Activated CD4-positive, alpha-beta T cell treated with anti-CD3 and anti-CD28 coated beads for 4 hours (primary cell): ENCODE measurements at regions not wholly inside any gene's neighbourhood (a gene's known extent, or its start where the extent isn't known, plus 50 kb on each side); places are given as distances from the start of the nearest gene placed in this dataset.
"Not testable (repeated sequence)": the region's sequence is repeated elsewhere in the genome, so short reads cannot be mapped to it uniquely, and the experiment has no call there.

ENCODE experiments used
- DNase-seq, 2 donors: peaks; one replicate each; pipeline ENCODE4 v3.0.0-alpha.2; 2020

DNA sequence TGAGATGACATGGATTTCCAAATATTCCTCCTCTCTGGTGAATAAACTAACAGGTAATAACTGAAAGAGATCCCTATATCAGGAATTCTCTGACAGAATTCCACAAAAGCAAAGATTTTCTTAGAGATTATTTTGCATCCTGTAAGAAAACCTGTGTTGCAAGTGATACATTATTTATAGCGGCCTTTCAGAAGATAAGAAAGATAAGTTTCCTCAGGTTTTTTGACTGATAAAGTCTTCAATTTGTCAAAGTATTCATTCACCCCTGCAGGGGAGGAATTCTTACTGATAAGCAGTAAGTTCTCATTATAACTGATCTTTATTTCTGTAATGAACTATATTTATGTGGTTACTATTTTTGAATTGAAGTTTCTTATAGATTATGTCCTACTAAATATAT, 554.0 kb downstream of the ARL4A start:
- DNase-seq, result no peak

DNA sequence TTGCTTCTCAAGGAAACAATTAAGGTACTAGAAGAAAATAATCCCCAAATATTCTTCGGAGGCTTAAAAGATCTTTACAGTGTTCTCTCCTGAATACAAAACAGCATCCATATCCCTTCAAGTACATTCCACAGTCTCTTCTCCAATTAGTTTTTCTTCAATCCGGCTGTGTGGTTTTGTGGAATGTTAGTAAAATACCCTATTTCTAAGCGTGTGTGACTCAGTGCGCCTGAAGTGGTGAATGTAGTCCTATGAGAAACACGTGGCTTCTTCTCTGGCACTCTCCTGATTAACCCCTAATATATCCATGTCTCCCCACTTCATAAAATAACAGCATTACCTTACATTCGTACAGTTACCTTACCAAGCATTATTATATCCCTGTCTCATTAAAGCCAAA, 570.2 kb downstream of the ARL4A start:
- no peak for DNase-seq

DNA sequence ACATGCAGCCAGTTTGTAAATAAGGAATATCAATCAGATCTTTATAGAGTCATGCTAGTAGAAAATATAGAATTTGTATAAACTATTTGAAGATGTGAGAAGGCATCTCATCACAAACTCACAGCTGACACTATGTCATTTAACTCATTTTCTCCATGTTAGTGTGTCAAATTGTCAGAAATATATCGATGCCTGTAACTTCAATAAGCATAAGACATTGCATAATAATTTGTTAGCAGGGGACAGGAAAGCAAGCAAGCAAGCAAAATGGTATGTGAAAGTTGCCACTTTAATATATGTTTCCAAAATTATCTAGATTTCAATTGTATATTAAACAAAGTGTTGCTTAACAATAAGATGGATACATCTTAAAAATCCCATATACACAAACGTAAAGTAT, 571.0 kb downstream of the ARL4A start:
- no peak for DNase-seq

DNA sequence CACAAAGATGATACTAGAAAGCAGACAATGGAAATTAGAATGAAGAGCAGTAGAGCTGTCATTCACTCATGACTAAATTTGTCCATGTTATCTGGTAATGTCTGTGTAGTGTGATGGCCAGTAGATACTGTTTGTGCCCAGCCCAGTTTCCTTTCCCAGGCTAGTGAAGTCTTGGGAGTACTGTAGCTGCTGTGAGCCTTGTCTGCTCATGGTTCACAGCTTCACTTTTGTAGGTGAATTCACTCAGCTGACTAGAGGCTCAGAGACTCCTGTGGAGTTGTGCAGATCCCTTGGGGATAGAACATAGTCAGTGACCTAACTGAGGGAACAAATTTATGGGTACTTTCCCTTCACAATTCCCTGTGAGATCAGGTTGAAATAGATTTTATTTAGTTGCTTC, 572.5 kb downstream of the ARL4A start:
- DNase-seq, result no peak

DNA sequence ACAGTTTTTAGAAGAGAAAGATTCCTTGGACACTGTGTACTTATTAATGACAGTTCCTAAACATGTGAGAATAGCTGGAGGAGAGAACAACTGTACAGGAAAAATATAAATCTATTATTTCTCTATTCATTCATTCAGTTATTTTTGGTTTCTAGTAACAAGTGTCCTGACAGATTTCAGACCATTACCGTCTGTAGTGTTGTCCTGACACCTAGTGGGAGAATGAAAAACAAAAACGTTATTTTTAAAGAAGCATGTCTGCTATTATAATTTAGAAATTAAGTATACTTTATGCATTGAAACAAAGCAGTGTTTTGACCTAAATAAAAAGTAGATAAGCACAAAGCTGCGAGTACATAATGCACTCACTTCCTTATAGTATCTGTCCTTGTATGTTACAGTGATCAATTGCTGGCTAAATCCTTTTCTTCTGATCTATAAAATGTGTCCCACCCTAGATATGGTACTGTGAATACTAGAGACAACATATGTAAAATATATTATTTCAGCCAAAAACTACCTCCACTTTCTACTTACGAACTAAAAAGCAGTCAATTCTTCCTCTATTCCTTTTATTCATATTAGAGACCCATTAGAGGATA, 575.6 kb downstream of the ARL4A start:
- peak in 1 of 2 donors; percentile 1 for DNase-seq

DNA sequence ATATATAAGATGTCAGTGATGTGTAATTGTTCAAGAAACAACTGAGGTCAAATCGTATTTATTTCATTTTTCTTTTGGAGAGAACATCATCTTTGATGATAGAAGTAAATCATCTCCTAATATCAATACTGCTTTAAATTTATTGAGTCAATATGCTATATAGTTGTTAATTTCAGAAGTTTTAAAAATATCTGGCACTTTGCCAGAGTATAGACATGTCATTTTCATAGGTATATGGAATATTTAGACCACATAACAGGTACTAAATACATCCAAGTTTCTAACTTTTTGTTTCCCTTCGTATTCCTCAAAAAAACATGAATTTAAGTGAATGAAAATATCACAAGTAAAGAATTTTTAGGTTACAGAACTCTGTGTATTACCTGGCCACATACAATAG, 577.8 kb downstream of the ARL4A start:
- no peak for DNase-seq

DNA sequence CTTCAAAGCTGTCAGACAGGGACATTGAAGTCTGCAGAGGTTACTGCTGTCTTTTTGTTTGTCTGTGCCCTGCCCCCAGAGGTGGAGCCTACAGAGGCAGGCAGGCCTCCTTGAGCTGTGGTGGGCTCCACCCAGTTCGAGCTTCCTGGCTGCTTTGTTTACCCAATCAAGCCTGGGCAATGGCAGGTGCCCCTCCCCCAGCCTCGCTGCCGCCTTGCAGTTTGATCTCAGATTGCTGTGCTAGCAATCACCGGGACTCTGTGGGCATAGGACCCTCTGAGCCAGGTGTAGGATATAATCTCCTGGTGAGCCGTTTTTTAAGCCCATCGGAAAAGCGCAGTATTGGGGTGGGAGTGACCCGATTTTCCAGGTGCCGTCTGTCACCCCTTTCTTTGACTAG, 586.8 kb downstream of the ARL4A start:
- not testable (repeated sequence) for DNase-seq

DNA sequence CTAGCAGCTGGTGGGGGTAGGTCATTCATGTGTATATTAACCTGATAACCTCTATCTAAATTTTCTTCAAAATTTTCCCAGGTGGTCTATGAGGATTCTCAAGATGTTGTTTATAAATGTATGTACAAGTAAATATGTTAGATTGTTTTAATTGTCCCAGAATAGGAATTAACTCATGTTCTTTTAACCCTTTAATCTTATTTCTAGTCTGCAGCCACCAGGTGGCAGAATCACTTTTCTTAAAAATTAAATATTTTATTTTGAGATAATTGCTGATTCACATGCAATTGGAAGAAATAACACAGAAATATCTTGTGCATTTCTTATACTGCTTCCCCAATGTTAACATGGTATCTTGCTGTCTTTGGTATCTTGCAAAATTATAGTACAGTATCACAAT, 589.5 kb downstream of the ARL4A start:
- no peak for DNase-seq

DNA sequence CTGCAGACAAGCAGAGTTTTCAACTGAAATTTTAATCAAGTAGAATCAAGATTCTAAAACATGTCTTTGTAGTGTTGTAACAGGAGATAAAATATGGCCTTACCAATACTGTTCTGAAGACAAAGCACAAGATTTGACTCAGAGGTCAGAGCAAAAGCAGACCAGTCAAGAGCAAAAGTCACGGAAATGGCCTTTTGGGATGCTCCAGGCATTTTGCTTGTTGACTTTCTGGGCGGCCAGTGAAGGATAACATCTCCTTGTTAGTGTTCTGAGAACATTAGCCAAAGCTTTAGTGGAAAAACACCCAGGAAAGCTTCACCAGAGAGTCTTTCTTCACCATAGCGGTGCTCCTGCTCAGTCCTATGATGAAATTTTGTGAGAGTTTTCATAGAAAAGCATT, 590.6 kb downstream of the ARL4A start:
- DNase-seq, result no peak

DNA sequence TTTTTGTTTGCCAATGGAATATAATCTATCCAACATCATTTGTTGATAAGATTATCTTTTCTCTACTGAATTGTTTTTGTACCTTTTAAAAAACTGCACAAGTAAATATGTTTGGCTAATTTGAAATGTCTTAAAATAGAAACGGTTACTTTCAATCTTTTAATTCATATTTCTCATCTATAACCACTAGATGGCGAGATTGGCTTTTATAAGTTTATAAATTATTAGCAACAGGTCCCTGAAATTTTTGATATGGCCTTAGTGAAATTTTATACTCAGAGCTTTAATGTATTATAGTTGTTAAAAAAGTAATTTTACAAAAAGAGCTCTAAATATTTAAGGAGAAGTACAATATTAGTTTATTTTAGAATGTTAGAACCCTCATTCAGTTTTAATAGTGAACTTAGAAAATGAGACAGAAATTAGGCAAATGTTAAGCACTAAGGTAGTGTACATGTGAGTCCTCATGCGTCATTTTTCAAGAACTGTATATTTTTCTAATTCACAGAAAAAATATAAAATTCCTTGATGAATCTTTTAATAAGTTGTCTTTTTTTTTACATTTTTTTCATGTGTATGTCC, 592.5 kb downstream of the ARL4A start:
- no peak for DNase-seq

DNA sequence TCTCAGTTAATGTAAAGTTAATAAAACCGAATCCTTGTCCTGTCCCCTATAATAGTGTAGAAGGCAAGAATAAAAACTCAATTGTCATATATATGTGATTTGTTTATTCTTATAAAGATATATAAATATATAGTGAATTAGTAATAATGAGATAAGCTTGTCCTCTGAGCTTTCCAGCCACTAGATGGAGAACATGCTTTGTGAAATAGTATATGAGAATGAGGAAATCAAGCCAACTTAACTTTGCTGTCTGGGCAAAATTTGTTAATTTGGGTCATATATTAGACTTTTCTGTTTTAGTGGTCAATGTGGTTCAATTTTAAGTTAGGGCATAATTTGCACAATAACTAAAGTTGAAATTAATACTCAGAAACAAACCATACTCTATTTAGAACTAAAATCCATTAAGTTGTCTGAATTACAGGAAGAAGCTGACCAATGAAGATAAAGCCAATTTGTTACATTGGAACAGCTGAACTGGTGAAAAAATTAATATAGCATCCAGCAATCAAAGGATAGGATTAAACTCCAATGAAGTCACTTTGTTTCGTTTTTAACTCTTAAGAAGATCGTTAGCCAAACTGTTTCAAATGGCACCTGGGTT, 595.0 kb downstream of the ARL4A start:
- no peak for DNase-seq

DNA sequence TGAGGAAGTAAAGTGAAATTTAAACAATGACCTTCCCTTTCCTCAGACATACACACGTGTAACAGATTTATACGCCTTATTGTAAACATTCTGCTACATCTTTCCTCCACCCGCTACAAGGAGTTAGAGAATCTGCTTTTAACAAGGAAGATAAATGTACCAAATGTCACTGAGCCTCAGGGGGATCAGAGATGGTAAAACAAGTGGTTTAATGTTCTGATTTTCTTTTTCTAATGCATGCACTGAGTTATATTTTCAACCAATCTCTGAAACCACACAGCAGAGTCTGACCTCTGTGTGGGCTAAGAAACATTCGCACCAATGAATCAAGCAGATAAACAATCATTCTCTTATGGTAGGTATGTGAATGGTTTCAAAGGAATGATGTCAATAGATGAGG, 599.5 kb downstream of the ARL4A start:
- DNase-seq, result no peak

DNA sequence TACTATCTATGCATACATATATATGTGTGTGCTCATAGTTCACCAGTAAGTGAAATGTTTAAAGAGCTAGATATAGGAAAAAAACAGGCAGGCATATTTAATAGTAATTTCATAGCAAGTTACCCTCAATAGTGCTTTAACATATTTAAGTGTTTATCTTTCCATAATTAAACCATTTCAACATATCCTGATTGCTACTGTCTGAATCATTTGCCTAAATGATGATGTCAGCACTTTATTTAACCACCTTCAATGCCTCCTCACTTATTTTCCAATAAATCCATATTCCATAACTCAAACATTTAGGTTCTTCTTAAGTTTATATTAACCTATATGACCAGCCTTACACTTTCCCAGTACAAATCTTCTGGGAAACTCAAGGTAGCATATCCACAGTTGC, 601.1 kb downstream of the ARL4A start:
- DNase-seq, result no peak

DNA sequence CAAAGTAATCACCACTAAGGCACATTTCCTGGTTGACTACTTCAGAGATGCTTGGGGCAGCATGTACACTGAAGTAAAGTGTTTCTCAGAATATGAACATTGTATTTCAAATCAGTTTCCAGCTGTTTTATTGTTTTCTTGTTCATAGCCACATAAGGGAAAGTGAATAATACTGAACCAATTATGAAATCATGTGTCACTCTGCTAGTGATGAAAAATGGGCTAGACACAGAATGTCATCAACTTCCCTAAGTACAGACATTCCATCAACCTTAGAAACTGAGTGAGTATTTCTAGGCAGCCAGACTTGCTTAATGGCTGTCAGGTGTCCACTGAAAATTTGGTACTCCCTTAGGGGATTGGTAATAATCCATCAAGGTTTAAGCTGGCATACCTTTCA, 603.5 kb downstream of the ARL4A start:
- DNase-seq, result no peak

DNA sequence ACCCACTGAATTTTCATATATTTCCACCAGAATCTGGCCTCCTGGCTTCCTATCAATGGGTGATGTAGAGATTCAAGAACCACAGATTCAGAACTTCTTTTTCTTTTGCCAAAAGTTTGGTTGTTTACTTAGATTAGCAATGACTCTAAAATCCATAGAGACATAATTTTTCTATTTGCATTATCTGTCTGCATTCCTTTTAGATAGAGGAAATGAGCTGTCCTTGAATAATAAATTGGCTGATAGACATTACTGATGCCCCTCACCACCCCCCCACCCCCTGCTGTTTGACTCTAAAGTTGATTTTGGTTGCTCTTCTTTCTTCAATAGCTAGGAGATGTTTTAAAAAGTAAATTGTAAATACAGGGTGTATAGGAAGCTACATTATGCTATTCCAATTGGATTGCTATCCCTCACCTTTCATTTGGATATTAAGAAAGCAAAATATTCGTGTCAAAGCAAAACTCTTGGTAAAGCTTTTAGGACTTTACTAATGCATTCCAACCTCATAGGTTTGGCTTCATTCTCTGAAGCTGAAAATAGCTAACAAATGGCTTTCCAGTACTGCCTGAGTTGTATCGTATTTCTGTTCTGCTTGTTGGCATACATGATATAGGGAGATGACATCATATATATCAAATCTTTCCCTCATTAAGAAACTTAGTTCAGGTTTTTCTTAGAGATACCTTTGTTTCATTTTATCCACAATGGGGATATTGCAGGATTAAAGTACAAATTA, 606.0 kb downstream of the ARL4A start:
- no peak for DNase-seq

DNA sequence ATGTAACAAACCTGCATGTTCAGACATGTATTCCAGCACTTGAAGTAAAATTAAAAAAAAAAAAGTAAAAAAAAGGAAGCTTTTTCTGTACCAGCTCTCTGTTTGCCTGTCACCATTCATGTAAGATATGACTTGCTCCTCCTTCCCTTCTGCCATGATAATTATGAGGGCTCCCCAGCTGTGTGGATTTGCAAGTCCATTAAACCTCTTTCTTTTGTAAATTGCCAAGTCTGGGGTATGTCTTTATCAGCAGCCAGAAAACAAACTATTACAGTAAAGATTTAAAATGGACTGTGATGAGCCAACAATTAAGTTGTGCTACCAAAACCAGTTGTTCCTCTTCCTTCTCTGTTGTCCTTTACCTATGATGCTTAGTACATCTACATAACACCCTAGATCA, 619.6 kb downstream of the ARL4A start:
- no peak for DNase-seq

DNA sequence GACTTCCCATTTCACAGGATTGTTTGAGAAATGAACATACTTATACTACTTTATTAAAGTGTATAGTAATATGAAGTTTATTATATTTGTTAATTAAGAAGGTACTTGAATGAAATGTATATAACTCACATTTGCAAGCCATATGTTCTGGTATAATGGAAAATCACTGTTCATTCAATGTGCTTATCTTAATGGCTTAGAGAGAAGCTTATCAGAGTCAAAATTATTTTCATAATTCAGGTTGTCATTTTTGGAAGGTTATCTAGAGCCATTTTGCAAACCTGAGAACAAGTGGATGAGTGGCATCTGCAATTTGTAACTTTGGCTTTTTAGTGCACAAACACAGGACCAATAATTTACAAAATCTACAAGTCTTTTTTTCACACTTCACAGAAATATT, 621.0 kb downstream of the ARL4A start:
- DNase-seq, result no peak

DNA sequence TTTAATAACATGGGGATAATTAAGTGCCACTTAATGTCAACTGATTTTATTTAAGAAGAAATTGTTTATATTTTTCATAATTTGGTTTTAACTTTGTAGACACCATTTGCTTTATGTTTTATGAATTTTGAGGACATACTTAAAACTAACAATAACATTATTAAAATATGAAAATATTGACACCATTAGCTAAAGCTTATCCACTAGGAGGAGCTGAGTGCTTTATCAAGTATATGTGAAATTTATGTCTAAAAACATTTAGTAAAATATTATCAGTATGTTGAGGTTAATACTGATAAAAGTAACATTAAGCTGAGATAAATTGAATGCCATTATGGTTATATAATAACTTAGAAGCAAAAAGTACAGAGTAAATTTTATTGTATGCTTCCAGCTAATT, 622.1 kb downstream of the ARL4A start:
- DNase-seq, result no peak

DNA sequence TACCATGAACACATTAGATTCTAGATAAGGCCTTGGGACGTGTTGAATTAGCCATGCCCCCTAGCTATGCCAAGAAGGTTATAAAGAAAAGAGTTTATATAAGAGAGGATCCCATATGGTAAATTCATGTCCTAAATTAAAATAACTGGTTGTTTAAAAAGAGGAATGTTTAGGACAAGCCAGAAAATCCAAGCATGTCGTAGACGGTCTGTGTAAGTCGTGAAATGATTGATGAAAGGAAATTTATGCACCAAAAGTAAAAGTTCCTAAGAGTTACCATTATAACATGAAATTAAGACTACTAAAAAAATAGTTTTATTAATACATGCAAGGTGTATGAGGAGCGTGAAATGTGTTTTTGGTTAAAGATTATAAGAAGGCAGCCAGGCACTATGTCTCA, 624.9 kb downstream of the ARL4A start:
- no peak for DNase-seq

DNA sequence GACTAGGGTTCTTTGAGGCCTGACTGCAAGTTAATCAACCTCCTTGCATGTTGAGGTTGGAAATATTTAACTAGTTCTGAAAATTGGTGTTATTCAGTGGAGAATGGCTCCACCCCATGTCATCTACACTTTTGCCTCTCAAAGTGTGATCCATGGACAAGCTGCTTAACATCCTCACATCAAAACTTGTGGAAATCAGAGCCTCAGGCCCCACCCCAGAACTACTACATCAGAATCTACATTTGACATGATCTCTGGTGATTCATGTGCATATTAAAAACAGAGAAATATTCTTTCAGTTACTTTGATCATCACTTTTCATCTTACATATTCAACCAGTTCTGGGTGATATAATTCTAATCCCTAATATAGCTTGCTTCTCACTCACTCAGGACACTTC, 632.9 kb downstream of the ARL4A start:
- DNase-seq, result no peak

DNA sequence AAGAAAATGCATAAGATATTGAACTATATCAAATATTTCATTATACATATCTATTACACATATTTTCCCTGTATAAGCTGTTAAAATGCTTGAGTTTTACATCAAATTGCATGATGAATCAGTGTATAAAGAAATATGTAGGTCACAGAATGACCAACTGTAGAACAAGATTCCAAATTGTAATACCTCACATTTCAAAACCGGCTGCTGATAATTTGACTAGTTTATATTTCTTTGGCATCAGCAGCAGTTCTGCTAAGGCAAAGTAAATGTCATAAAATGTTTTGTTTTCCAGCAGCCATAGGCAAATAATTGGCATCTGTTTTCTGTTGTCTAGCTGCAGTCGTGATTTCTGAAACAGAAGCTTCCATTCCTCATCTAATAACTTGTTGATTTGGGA, 633.9 kb downstream of the ARL4A start:
- no peak for DNase-seq

DNA sequence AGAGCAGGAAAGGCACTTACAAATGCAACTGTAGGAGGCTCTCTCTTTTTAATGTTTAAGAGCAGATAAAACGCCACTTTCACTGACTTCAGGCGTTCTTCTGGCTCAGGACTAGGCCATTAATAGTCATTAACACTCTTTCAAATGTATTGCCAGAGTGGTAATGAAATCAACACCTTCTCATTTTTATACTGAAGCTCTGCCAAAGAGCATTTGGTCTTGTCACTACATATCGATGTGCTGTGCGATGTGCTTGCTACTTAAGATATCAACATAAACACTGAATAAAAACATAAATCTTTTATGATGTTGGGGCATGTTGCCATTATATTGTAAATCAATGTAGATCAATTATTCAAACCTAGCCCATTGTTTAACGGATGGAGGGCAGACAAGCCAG, 634.7 kb downstream of the ARL4A start:
- DNase-seq, result no peak

DNA sequence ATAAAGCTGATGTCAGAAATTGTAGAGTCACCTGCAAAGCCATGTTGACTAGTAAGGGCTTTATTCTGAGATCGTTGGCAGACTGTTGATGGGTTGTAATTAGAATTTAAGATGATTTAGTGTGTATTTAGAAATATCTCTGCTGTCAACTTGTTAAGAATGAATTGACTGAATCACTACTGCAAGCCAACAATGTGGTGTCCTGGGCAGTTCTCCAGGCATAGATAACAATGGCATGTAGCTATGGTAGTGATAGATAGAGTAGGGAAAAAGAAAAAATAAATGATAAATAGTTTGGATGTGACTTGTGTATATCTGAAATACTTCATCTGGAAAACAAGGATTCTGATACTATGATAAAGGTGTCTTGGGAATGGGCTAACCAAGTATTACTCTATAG, 640.2 kb downstream of the ARL4A start:
- no peak for DNase-seq

DNA sequence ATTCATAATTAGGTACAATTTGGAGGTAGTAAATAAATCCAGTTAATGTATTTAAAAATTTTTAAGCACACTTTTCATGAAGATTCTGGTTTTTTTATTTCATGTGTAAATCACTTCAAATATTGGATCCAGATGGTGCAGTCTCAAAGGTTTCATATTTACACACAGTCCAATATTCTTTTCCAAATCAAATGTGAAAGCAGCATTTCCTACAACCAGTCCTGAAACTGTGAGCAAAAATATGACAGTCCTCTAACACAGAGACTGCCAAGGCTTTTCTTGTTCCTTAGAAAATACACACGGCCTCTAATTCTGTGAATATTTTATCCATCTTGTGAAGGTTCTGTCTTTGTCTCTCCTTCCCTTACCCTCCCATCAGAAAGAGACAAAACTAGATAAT, 645.9 kb downstream of the ARL4A start:
- DNase-seq, result no peak
